NCI-H524 (cell line): ENCODE measurements at regions not wholly inside any gene's neighbourhood (a gene's known extent, or its start where the extent isn't known, plus 50 kb on each side); places are given as distances from the start of the nearest gene placed in this dataset.

Source experiments
- DNase-seq, 2 experiments: peaks; one replicate each; lab custom pipeline; 2025; lab: John Stamatoyannopoulos, UW

DNA sequence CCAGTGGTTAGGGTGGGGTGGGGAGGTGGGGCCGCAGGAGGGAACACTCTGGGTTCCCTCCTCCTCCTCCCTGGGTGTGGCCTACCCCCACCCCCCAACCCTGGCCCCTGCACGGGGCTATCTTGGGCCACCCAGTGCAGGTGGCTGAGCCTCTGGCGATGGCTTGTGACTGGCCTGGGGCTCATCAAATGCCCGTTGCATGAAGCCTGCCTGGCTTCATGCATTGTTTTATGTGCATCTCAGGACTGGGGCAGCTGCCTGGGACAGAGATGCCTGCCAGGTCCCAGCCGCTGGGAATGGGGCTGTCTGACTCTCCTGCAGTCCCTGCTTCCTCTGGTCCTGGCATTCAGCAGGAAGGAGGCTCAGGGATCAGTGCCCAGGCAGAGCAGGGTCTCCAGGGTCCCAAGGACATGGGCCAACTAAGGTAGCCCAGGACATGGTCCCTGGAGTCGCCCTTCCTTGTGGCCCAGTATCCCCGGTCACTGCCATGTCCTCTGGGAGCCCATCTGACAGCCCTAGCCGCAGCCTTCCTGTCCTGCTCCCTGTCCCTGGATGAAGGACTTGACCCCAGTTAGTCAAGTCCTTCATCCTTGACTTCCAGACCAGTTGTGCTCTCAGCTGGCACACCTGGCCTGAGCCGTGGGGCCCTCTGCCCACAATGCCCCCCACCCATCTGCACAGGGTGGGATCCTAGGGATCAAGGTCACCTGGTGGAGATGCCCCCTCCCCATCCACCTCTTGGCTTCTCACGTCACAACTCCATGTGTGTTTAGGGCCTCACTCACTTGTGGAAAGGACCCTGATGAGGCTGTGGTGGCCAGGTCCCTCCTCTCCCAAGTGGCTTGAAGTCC is 112.1 kb upstream of the FGF3 start:
- no peak for DNase-seq

DNA sequence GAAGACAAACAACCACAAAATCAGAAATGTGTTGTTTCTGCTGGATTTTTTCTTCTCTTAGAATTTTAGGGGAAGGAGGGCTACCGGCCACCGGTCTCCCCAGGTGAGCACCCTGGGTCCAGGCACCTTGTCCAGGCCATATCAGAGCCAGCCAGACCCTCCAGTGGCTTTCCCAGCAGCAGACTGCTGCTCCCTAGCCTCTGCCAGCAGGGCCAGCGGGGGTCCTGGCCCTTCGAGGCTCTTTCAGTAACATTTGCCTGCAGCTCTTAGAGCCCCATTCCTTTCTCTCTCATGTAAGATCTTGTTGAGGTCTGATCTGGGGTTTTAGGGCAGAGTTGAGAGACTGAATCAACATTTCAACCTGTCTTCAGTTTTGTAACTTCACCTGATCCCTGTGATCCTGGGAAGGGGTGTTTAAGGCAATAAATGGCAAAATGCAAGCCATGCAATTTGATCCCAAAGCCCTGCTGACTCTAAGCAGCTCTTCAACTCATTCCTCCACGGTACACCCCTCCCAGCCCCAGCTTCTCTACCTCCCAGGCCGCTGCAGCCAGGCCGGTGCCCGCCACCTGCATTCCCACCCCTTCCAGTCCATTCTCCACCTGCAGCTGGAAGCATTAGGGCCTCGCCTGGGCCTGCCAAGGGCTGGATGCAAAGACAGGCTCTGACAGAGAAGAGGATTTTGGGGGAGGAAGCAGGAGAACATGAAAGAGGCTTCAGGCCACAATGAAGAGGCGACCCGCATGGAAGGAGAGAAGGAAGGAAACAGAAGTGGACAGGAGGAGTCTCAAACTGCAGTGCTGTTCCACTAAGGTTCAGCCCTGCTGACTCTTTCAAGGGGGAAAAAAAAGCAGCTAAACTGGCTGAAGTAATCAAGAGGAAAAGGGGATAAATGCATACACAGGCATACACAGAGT is 113.0 kb upstream of the FGF3 start:
- no peak for DNase-seq

DNA sequence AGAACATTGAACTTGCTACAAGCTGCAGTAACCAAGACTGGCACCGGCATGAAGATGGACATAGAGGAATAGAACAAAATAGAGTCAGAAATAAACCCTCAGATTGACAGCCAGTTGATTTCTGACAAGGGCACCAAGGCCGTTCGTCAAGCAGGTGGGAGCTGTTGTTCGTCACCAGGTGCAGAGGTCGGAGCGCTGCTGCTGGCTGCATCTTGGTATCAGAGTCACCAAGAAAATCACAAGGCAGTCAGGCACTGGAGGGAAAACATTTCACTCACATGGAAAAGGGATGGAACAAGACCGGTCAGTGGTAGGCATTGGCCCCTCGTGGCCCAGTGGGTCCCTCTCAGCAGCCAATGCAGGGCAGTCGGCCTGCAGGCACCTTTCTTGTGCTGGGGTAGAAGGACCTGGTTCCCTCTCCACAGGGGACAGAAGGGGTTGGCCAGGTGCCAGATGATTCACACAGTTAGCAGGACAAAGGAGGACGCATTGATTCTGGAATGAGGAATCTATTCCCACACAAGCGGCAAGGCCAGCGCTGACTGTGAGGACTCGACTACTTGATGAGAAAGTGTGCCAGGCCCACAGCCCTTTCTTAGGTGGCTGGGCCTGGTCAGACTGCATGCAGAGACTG is 115.8 kb upstream of the FGF3 start:
- DNase-seq, result peak in 1 of 2 experiments; percentile 13

DNA sequence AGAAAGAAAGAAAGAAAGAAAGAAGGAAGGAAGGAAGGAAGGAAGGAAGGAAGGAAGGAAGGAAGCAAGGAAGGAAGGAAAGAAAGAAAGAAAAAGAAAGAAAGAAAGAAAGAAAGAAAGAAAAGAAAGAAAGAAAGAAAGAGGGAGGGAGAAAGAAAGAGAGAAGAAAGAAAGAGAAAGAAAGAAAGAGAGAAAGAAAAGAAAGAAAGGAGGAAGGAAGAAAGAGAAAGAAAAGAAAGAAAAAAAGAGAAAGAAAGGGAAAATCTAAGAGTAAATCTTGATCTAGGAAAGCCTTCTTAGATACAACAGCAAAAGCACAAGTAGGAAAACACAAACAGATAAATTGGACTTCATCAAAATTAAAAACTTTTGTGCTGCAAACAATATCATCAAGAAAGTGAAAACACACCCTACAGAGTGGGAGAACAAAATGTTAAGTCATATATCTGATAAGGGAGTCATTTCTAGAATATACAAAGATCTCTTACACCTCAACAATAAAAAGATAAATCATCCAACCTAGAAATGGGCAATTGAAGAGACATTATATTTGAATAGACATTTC is 116.8 kb upstream of the FGF3 start:
- DNase-seq, result no peak

DNA sequence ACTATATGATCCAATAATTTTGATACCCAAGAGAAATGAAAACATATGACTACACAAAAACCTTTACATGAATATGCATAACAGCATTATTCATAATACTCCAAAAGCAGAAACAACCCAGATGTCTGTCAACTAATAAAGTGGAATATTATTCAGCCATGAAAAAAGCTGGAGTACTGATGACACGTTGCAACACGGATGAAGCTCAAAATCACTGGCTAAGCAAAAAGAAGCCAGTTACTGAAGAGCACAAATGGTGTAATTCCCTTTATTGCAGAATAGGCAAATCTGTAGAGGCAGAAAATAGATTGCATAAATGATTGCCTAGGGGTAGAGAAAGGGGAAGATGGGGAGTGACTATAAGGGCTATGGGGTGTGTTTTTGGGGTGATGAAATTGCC is 117.6 kb upstream of the FGF3 start:
- DNase-seq, result no peak

DNA sequence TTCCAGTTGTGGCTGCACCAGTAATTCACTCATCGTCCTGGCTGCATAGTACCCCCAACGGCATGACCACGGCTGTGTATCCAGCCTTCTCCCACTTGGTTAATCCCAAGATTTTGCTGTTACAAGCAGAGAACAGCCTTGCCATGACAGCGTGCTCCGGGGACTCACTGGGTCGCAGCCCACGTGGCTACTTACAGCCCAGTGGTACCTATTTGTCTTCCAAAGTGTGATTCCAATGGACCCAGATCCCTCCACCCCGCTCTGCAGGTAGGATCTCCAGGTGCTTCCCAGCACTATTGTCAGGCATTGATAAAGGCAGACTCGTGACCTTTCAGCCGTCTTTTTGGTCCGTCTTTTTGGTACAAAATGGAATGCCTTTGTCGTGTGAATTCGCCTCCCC is 119.0 kb upstream of the FGF3 start:
- no peak for DNase-seq

DNA sequence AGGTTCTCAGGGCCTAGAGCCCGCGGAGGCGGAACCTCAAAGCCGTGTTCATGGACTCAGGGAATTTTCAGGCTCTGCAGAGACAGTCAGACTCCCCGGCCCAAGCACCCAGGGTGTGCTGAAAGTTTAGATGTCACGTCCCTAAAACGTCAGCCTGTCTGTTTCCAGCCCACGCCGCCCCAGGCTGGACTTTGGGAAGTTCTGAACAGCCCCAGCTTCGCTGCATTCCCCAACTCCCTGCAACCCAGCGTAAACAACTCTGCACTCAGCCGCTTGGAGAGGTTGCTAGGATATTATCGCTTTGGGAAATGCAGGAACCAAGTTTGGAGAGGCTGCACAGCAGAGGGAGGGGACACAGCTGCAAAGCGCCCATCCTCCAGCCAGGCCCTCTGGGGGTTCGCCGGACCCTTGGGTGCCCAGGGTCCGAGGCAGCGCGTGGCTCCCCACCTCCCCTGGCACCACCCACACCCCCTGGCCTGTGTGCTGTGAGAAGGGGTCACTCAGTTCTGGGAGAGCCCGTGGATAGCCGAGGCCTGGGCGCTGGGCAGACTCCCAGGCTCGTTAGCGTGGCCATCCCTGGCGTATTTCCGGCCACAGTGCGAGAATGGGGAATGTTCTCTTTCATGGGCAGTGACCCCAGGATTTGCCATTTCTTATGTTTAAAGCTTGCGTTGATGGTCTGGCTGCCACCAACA is 120.5 kb upstream of the FGF3 start:
- DNase-seq, result no peak

DNA sequence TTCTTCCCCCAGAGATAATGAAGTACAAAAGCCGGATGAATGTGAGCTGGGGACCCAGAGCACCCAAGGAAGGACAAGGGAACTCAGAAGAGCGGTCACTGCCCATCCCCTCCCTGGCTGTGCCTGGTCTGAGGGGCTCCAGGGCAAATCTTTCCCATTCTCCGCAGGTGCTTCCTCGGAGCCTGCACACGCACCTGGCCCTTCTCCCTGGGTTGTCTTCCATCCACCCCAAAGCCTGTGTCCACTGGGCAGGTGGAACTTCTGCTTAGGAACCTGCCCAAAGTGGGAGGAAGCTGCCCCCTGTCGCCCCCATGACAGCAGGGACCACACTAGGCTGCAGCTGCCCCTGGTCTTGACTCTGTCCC is 121.0 kb upstream of the FGF3 start:
- no peak for DNase-seq

DNA sequence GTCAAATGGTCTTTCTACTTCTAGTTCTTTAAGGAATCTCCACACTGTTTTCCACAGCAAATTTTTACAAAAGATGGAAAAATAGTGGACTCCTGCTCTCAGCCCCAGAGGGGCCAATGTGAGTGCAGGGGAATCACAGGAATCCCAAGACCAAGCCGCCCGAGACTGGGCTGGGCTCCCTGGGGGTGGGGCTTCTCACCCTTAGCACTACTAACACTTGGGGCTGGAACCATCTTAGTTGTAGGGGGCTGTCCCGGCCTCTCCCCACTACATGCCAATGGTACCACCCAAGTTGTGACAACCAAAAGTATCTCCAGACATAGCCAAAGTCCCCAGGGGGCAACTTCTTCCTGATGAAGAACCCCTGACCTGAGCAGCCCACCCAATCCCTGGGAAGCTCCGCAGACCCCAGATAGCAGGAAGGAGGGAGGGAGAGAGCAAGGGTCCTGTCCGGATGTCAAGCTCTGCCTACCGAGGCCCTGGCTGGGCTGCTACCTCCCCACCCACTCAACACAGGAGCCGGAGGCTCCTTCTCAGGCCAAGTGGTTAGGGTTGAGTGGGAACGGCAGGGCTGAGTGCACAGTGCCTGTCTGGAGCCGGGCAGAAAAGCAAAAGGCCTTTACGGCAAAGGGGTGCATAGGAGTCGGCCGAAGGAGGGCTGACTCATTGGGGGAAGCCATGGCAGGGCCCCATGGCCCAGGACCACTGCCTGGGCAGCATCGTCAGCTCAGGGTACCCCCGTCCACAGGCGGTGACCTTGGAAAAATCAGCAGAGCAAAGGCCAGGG is 122.5 kb upstream of the FGF3 start:
- DNase-seq, result no peak

DNA sequence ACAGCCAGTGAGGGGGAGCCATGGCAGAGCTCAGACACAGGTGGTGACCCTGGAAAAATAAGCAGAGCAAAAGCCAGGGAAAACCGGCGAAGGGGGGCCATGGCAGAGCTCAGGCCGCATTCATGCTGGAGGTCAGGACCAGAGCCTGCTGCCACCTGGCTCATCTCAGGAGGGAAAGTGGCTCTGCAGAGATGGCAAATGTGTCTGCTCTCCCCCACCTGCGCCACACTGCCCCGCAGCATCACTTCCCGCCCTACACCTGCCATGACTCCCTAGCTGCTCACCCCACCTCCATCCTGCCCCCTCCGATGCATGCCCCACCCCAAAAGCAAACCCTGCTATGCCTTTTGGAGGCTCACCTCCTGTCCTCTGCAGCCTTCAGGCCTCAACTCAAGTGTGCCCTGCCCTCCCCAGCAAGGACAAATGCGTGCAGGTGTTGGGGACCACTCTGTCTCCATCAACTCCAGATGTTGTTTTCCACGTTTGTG is 123.2 kb upstream of the FGF3 start:
- DNase-seq, result no peak

DNA sequence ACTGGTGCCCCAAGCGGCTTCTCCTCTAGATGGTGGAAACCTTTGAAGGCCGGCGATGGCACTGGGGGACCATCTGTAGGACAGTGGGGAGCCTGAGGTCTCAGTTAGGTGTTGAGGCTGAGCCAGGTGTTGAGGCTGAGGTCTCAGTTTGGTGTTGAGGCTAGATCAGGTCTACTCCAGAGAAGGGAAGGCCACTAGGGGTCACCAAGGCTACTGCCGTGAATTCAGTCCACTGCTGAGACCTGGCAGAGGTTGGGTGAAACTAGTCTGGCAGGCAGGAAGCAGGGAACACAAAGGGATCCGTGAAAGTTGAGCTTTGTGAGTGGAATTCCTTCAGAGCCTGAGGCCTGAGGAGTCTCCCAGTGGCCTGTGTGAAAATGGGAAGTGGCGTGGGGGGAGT is 123.8 kb upstream of the FGF3 start:
- DNase-seq, result no peak

DNA sequence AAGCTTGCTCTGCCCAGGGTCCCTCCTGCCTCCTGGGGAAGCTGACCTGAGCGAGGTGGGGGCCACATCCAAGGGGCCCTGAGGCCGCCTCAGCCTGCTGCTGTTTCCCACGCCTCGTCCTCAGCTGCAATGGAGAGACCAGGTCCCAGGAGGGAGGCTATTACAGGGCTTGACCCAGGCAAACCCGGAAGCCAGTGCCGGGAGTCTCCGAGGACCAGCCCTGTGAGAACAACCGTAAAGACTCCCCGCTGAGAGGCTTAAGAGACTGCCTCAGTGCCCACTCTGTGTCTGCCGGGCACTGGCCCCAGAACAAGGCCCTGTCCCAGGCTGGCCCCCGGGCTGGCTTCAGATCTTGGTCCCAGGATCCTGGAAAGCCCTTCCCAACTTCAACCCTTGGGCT is 124.3 kb upstream of the FGF3 start:
- DNase-seq, result no peak

DNA sequence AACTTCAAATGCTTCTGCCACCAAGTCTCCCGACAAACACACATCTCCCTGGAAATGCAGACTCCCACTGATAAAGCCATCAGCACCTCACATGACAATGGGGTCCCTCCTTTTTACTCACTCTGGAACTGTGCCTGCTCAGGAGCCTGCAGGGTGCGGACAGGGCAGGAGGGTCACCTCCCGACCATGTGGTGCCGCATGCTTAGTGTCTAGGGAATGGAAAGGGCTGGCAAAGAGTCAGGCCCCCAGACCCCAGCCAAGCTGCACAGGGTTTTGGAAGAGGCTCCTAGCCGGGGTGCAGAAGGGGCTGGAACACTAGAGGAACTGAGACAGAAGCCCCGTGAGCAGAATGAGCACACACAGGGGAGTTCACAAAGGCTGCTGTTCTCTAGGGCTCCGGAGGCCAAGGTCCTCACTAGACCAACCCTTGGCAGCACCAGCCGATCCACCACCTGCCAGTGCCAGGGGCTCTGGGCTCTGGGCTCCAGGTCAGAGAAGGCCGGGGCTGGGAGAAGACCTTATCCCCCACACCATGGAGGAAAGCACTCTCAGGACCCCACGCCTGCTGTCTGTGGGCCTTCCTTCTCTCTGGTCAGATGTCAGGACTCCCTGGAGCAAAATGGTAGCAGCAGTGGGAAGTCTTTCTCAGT is 125.1 kb upstream of the FGF3 start:
- DNase-seq, result no peak

DNA sequence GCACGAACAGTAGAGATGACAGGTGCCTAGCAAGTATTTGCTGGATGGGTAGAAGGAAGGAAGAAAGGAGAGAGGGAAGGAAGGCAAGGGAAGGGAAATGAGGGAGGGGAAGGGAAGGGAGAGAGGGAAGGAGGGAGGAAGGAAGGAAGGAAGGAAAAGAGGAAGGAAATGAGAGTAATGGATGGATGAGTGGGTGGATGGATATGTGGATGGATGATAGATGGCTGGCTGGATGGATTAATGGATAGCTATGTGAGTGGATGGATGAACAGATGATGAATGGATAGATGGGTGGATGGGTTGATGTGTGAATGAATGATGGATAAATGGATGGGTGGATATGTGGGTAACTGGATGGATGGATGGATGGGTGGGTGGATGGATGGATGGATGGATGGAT is 125.9 kb upstream of the FGF3 start:
- no peak for DNase-seq

DNA sequence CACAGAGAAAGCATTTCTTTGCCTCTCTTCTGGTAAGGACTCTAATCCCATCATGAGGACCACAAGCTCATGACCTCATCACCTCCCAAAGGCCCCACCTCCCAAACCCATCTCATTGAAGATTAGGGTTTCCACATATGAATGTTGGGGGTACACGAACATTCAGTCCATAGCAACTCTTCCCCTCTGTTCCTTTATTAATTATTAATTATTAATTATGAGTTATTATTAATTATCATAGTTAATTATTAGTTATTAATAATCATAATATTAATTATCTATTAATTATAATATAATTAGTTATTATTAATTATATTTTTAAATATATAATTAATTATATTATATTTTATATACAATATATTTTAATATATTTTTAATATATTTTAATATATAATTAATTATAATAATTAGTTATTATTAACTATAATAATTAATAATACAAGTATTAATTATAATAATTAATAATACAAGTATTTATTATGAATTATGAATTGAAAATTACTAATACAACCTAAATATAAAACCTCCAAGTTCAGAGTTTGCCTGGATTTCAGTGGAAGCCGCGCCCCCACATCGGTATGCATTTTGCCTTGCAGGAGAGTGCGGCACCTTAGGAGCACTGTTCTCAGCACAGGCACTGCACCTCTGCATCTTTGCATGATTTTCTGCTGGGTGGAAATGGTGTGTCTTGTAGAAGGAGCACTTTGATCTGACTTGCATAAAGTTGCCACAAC is 128.0 kb upstream of the FGF3 start:
- no peak for DNase-seq

DNA sequence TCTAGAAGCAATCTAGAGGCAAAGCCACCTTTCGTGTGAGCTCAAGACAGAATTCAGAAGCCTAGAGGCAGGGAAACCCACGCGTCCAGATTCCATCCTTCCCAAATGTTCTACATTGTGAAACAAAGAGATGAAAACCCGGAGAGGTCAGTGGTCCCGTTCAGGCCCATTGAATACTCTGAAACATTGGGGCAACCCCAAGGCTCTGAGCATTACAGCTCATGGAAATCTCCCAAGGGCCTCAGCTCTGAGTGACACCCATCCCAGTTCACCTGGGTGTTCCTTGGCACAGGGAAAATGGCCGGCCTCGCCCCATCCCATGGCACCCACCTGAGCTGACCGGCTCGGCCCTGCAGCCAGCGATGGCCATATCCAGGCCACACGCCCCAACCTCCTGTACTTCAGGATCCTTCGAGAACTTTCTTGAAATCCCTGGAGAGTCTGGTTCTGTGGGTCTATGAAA is 128.6 kb upstream of the FGF3 start:
- no peak for DNase-seq

DNA sequence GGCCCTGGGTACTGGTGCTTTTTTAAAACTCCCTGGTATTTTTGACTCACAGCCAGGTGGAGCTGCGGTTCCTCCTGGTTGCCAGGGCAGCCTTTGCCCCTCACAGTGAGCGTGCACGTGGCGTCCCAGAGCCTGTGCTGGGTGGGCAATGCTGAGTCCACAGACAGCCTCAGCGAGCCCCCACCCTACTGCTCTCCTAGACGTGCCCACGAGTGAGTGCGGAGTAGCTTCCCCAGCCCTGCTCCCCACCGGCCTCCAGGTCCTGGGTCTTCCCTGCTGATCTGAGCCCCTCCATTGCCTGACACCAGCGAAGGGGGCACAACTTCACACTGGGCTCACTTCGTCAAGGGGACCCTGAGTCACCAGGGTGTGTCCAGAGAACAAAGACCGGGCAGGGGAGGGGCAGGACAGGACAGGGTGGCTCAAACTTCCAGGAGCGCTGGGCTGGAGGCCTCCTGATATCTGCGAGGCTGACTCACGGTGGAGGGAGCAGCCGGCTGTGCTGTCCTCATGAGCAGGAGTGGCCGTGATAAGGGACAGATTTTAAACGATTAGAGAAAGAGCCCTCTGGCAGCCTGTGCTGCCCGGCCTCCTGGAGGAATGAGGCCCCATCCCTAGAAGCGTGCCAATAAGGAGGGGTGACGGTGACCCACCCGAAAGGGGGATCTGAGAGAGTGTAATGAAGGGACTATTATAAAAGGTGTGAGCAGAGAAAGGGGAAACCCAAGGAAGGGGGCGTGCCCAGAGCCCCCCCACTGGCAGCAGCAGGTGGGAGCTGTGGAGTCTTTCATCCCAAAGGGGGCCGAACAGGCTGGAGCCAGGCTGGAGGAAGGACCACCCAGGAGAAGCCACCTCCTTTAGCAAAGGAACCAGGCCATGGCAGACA is 129.3 kb upstream of the FGF3 start:
- DNase-seq, result no peak

DNA sequence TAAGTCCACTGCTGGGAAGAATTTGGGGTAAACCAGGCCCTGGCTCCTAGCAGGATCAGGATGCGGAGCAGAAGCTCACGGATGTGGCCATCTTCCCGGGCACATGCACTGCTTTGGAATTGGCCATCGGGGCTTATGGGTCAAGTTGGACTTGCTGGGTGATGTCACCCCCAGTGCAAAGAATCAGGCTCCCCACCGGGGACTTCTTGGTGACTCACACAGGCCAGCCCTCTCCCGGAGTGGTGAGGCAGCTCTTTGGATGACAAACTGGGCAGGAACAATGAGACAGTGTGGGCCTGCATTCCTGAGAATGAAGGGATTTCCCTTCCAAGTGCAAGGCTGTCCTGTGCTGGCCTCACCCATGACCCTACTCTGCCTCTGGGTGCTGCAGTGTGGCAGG is 128.8 kb upstream of the ANO1 start:
- DNase-seq, result no peak
